ENCODE measurements at regions not wholly inside any gene's neighbourhood (a gene's known extent, or its start where the extent isn't known, plus 50 kb on each side); places are given as distances from the start of the nearest gene placed in this dataset.

- FAIRE-seq: no peak
- Histone ChIP-seq H3K9me1 (ENCODE audit: control insufficient read depth, extremely low read depth, insufficient read depth, low read length) (no peaks in the 10 kb centered on the region), H3K79me2 (ENCODE audit: control insufficient read depth, insufficient read depth, low read length) (no peaks in the 10 kb centered on the region), H3K4me2 (ENCODE audit: control insufficient read depth, extremely low read depth, insufficient read depth, low read depth, low read length) (no peak overlapping the region), H3K4me1 (ENCODE audit: control insufficient read depth, extremely low read depth, insufficient read depth, low read length) (no peaks in the 10 kb centered on the region), H3K9ac (ENCODE audit: control insufficient read depth, extremely low read depth, insufficient read depth, low read length) (no peak overlapping the region), H3K27ac (ENCODE audit: control insufficient read depth, insufficient read depth, low read length) (no peak overlapping the region), H3K36me3 (ENCODE audit: control insufficient read depth in 2 of 2, extremely low read depth in 1 of 2, insufficient read depth in 2 of 2, low read length in 2 of 2) (no peaks in the 10 kb centered on the region), H3K4me3 (ENCODE audit: control insufficient read depth in 2 of 3, extremely low read depth in 1 of 3, insufficient read depth in 2 of 3, low read depth in 1 of 3, low read length in 3 of 3) (no peak overlapping the region), H4K20me1 (ENCODE audit: control insufficient read depth, extremely low read depth, insufficient read depth, low read length) (no peaks in the 10 kb centered on the region), H3K27me3 (ENCODE audit: control insufficient read depth, extremely low read depth, insufficient read depth, low read length) (peaks cover 5% of the 10 kb centered on the region), H3K9me3 (ENCODE audit: control insufficient read depth, low read depth, low read length) (no peaks in the 10 kb centered on the region), H2AFZ (ENCODE audit: control insufficient read depth, low read length) (no peak overlapping the region)
- TF ChIP-seq, protein P1, sequence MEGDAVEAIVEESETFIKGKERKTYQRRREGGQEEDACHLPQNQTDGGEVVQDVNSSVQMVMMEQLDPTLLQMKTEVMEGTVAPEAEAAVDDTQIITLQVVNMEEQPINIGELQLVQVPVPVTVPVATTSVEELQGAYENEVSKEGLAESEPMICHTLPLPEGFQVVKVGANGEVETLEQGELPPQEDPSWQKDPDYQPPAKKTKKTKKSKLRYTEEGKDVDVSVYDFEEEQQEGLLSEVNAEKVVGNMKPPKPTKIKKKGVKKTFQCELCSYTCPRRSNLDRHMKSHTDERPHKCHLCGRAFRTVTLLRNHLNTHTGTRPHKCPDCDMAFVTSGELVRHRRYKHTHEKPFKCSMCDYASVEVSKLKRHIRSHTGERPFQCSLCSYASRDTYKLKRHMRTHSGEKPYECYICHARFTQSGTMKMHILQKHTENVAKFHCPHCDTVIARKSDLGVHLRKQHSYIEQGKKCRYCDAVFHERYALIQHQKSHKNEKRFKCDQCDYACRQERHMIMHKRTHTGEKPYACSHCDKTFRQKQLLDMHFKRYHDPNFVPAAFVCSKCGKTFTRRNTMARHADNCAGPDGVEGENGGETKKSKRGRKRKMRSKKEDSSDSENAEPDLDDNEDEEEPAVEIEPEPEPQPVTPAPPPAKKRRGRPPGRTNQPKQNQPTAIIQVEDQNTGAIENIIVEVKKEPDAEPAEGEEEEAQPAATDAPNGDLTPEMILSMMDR (optimal IDR thresholded peaks at IDR 0.05 in 1 of 3, IDR thresholded peaks at IDR 0.05 in 1 of 3, conservative IDR thresholded peaks at IDR 0.05 in 1 of 3; ENCODE audit: extremely low read depth in 1 of 3, insufficient read depth in 2 of 3, low read length in 3 of 3): no peak
- no peak for TF ChIP-seq EZH2 (IDR thresholded peaks at IDR 0.05; ENCODE audit: low read length)
- dilution Hi-C loops (cut with MboI; ENCODE audit: extremely low pct_ligation_motif_present, low sequenced_read_pairs): no loop called here
- DNase-seq (ENCODE audit: low read depth, low spot score): no peak
These were observed 63.2 kb downstream of the ADRA2C start for GRCh38 chr4:3829211-3829955.

DNA sequence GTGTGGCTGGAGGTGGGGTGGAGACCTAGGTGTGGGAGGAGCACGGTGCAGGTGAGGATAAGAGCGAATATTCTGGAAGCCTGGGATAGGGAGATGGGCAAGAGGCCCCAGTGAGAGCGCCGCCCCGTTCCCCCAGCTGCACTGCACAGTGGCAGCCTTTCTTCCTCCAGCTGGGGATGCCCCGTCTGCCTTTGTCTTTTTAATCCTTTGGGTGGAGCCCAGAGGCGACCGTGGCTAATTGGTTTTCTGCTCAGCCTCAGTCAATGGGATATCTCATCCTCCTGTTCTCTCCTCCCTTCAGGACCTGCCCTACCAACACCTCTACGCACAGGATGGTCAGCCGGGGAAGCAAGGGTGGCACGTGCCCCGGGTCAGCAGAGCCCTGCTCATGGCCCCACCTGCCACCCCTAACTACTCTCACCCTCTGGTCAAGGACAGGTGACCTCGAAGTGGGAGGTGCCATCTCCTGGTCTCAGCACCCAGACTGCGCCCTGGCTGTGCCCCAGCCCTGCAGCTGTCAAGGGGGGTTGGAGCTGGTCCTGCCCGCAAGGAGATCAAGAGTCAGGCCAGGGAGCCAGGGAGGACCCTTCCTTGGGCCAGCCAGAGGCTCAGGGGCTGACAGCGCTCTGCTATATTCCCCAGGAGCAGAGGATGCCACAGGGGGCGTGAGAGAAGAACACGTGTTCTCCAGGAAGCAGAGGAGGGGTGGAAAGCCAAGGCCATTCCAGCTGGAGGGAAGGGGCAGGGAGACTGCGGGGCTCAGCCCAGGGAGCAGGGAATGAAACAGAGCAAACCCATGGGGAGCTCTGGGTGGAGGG, 64.0 kb downstream of the ADRA2C start:
- Histone ChIP-seq H3K9me3 (ENCODE audit: control insufficient read depth, low read depth, low read length) (no peaks in the 10 kb centered on the region), H3K9ac (ENCODE audit: control insufficient read depth, extremely low read depth, insufficient read depth, low read length) (no peak overlapping the region), H3K36me3 (ENCODE audit: control insufficient read depth in 2 of 2, extremely low read depth in 1 of 2, insufficient read depth in 2 of 2, low read length in 2 of 2) (no peaks in the 10 kb centered on the region), H3K79me2 (ENCODE audit: control insufficient read depth, insufficient read depth, low read length) (no peaks in the 10 kb centered on the region), H4K20me1 (ENCODE audit: control insufficient read depth, extremely low read depth, insufficient read depth, low read length) (no peaks in the 10 kb centered on the region), H3K27ac (ENCODE audit: control insufficient read depth, insufficient read depth, low read length) (no peak overlapping the region), H3K4me1 (ENCODE audit: control insufficient read depth, extremely low read depth, insufficient read depth, low read length) (no peaks in the 10 kb centered on the region), H3K27me3 (ENCODE audit: control insufficient read depth, extremely low read depth, insufficient read depth, low read length) (peaks cover 2% of the 10 kb centered on the region), H2AFZ (ENCODE audit: control insufficient read depth, low read length) (no peak overlapping the region), H3K4me2 (ENCODE audit: control insufficient read depth, extremely low read depth, insufficient read depth, low read depth, low read length) (no peak overlapping the region), H3K9me1 (ENCODE audit: control insufficient read depth, extremely low read depth, insufficient read depth, low read length) (no peaks in the 10 kb centered on the region), H3K4me3 (ENCODE audit: control insufficient read depth in 2 of 3, extremely low read depth in 1 of 3, insufficient read depth in 2 of 3, low read depth in 1 of 3, low read length in 3 of 3) (no peak overlapping the region)
- FAIRE-seq (no peak), DNase-seq (ENCODE audit: low read depth, low spot score) (no peak)
- TF ChIP-seq, protein P1 (optimal IDR thresholded peaks at IDR 0.05 in 1 of 3, IDR thresholded peaks at IDR 0.05 in 1 of 3, conservative IDR thresholded peaks at IDR 0.05 in 1 of 3; ENCODE audit: extremely low read depth in 1 of 3, insufficient read depth in 2 of 3, low read length in 3 of 3): no peak
- TF ChIP-seq EZH2 (IDR thresholded peaks at IDR 0.05; ENCODE audit: low read length): no peak
- dilution Hi-C loops (cut with MboI; ENCODE audit: extremely low pct_ligation_motif_present, low sequenced_read_pairs): no loop called here
